IMR-90 (cell line): ENCODE measurements at regions not wholly inside any gene's neighbourhood (a gene's known extent, or its start where the extent isn't known, plus 50 kb on each side); places are given as distances from the start of the nearest gene placed in this dataset.

Experiments used
- ATAC-seq: fragments of 200-7000 bp; cut with Tn5 transposase; 2 replicates; pipeline ENCODE4 v1.9.1; 2020; ENCODE audit warnings: low read depth, mild to moderate bottlenecking, moderate library complexity
- BruUV-seq: library from RNA; stranded (reverse); fragments of 400-500 nt; replicated peaks from 2 replicates; lab custom pipeline; 2021; lab: Mats Ljungman, UMichigan
- CTCF ChIA-PET: fragments of 300-600 bp; formaldehyde crosslinking; extraction: SDS; loops from one replicate; lab custom pipeline; 2021; ENCODE audit warnings: antibody characterized with exemption; lab: Yijun Ruan, JAX
- POLR2A ChIA-PET: fragments of 300-600 bp; sonication (Branson Sonifier 250); formaldehyde crosslinking; loops from one replicate; lab custom pipeline; 2022; ENCODE audit warnings: antibody characterized with exemption; ENCODE audit not compliant: unreplicated experiment; lab: Charles Lee
- DNase-seq: peaks from one replicate; pipeline ENCODE4 v3.0.0; 2013
- H2AFZ ChIP-seq: replicated peaks from 2 replicates; pipeline ENCODE3; 2013; ENCODE audit warnings: low read length, mild to moderate bottlenecking; ENCODE audit not compliant: poor library complexity
- H2AK5ac ChIP-seq: 2 replicates; pipeline ENCODE4 v1.6.1; 2013; ENCODE audit warnings: low read depth, low read length, inconsistent platforms
- H2AK9ac ChIP-seq: replicated peaks from 2 replicates; pipeline ENCODE3; 2013; ENCODE audit warnings: mild to moderate bottlenecking, low read depth, low read length, moderate library complexity; ENCODE audit not compliant: poor library complexity
- H2BK120ac ChIP-seq: 2 replicates; pipeline ENCODE4 v1.6.1; 2013; ENCODE audit warnings: low read depth, low read length, inconsistent platforms
- H2BK15ac ChIP-seq: 3 replicates; pipeline ENCODE4 v1.6.1; 2013; ENCODE audit warnings: low read depth, low read length, inconsistent platforms
- H2BK20ac ChIP-seq: 2 replicates; pipeline ENCODE4 v1.6.1; 2013; ENCODE audit warnings: low read depth, mild to moderate bottlenecking, inconsistent platforms, low read length, moderate library complexity
- H2BK5ac ChIP-seq: 2 replicates; pipeline ENCODE4 v1.6.1; 2013; ENCODE audit warnings: mild to moderate bottlenecking, low read depth, low read length, inconsistent platforms; ENCODE audit not compliant: poor library complexity, severe bottlenecking
- H3K14ac ChIP-seq: replicated peaks from 2 replicates; pipeline ENCODE4 v1.6.1; 2013; ENCODE audit warnings: low read depth, low read length, inconsistent platforms
- H3K18ac ChIP-seq: 2 replicates; pipeline ENCODE4 v1.6.1; 2013; ENCODE audit warnings: low read depth, low read length, control low read depth
- H3K23ac ChIP-seq: 2 replicates; pipeline ENCODE4 v1.6.1; 2013; ENCODE audit warnings: low read depth, low read length, inconsistent platforms
- H3K27ac ChIP-seq: 2 replicates; pipeline ENCODE4 v1.5.1; 2013; ENCODE audit warnings: mild to moderate bottlenecking, control low read depth, low read length; ENCODE audit not compliant: insufficient read depth
- H3K27me3 ChIP-seq: 2 replicates; pipeline ENCODE4 v1.6.1; 2013; ENCODE audit warnings: low read length; ENCODE audit not compliant: control insufficient read depth, insufficient read depth
- H3K36me3 ChIP-seq: 2 replicates; pipeline ENCODE4 v1.6.1; 2013; ENCODE audit warnings: low read length, mixed read lengths; ENCODE audit not compliant: control insufficient read depth, insufficient read depth
- H3K4ac ChIP-seq: 2 replicates; pipeline ENCODE4 v1.6.1; 2013; ENCODE audit warnings: low read depth, low read length, inconsistent platforms
- H3K4me1 ChIP-seq: 2 replicates; pipeline ENCODE4 v1.6.1; 2013; ENCODE audit warnings: low read length, mixed read lengths; ENCODE audit not compliant: control insufficient read depth, insufficient read depth
- H3K4me2 ChIP-seq: 2 replicates; pipeline ENCODE4 v1.6.1; 2013; ENCODE audit warnings: low read depth, mild to moderate bottlenecking, control low read depth, low read length, moderate library complexity
- H3K4me3 ChIP-seq: 2 replicates; pipeline ENCODE4 v1.5.1; 2013; ENCODE audit warnings: low read depth, mild to moderate bottlenecking, control low read depth, low read length, moderate library complexity; ENCODE audit not compliant: insufficient read depth
- H3K56ac ChIP-seq: 2 replicates; pipeline ENCODE4 v1.6.1; 2013; ENCODE audit warnings: low read length, inconsistent platforms; ENCODE audit not compliant: insufficient read depth; ENCODE audit errors: extremely low read depth
- H3K79me1 ChIP-seq, 2 experiments: 2 replicates each; pipeline ENCODE4 v1.6.1; 2013; ENCODE audit warnings: low read length in 2 of 2, inconsistent platforms in 1 of 2, low read depth in 1 of 2
- H3K9ac ChIP-seq: 2 replicates; pipeline ENCODE4 v1.6.1; 2013; ENCODE audit warnings: low read depth, low read length, control low read depth
- H3K9me1 ChIP-seq: 2 replicates; pipeline ENCODE4 v1.6.1; 2013; ENCODE audit warnings: low read length, inconsistent platforms; ENCODE audit not compliant: insufficient read depth
- H3K9me3 ChIP-seq: 2 replicates; pipeline ENCODE4 v1.6.1; 2013; ENCODE audit warnings: low read length; ENCODE audit not compliant: control insufficient read depth, insufficient read depth
- H4K20me1 ChIP-seq: 2 replicates; pipeline ENCODE4 v1.6.1; 2013; ENCODE audit warnings: low read length, inconsistent platforms; ENCODE audit not compliant: insufficient read depth
- H4K5ac ChIP-seq: 2 replicates; pipeline ENCODE4 v1.6.1; 2013; ENCODE audit warnings: mild to moderate bottlenecking, low read depth, low read length, control low read depth
- H4K8ac ChIP-seq, 2 experiments: 2 replicates each; pipeline ENCODE4 v1.6.1; 2013; ENCODE audit warnings: low read depth in 2 of 2, low read length in 2 of 2, control low read depth in 1 of 2, inconsistent platforms in 1 of 2
- H4K91ac ChIP-seq: 2 replicates; pipeline ENCODE4 v1.6.1; 2013; ENCODE audit warnings: low read depth, low read length, inconsistent platforms; ENCODE audit not compliant: insufficient read depth
- BHLHE40 ChIP-seq: fragments of 150-350 bp; IDR thresholded peaks from 2 replicates; pipeline ENCODE4 v1.6.1; 2016; ENCODE audit warnings: mild to moderate bottlenecking, low read depth, low read length
- CEBPB ChIP-seq: IDR thresholded peaks from 2 replicates; pipeline ENCODE4 v1.6.1; 2012; ENCODE audit warnings: low read depth, low read length, improper control_type of control experiment
- CHD1 ChIP-seq: IDR thresholded peaks from 2 replicates; pipeline ENCODE4 v1.6.1; 2012; ENCODE audit warnings: low read depth, low read length, improper control_type of control experiment
- CTCF ChIP-seq: conservative IDR thresholded peaks from 2 replicates; pipeline ENCODE4 v1.5.1; 2012; ENCODE audit warnings: mild to moderate bottlenecking, low read depth, low read length, improper control_type of control experiment
- ELK1 ChIP-seq: fragments of 150-350 bp; IDR thresholded peaks from 2 replicates; pipeline ENCODE4 v1.6.1; 2016; ENCODE audit warnings: low read depth, mild to moderate bottlenecking, low read length, moderate library complexity, borderline replicate concordance
- FOS ChIP-seq: fragments of 150-350 bp; IDR thresholded peaks from 2 replicates; pipeline ENCODE4 v1.6.1; 2016; ENCODE audit warnings: low read depth, low read length
- MAFK ChIP-seq: IDR thresholded peaks from 2 replicates; pipeline ENCODE4 v1.6.1; 2012; ENCODE audit warnings: low read depth, low read length, improper control_type of control experiment
- MAZ ChIP-seq: IDR thresholded peaks from 2 replicates; pipeline ENCODE4 v1.6.1; 2012; ENCODE audit warnings: low read depth, mild to moderate bottlenecking, low read length, improper control_type of control experiment, moderate library complexity, borderline replicate concordance
- MXI1 ChIP-seq: IDR thresholded peaks from 2 replicates; pipeline ENCODE4 v1.6.1; 2012; ENCODE audit warnings: low read depth, mild to moderate bottlenecking, low read length, moderate library complexity, borderline replicate concordance
- NFE2L2 ChIP-seq: fragments of 150-350 bp; IDR thresholded peaks from 2 replicates; pipeline ENCODE4 v1.6.1; 2016; ENCODE audit warnings: low read depth, mild to moderate bottlenecking, low read length
- POLR2A ChIP-seq: IDR thresholded peaks from 2 replicates; pipeline ENCODE4 v1.6.1; 2012; ENCODE audit warnings: mild to moderate bottlenecking, low read depth, low read length
- RAD21 ChIP-seq: IDR thresholded peaks from 2 replicates; pipeline ENCODE4 v1.6.1; 2012; ENCODE audit warnings: low read length, improper control_type of control experiment
- RCOR1 ChIP-seq: IDR thresholded peaks from 2 replicates; pipeline ENCODE4 v1.6.1; 2012; ENCODE audit warnings: mild to moderate bottlenecking, low read length, improper control_type of control experiment; ENCODE audit not compliant: insufficient replicate concordance
- RFX5 ChIP-seq: IDR thresholded peaks from 2 replicates; pipeline ENCODE4 v1.8.0; 2012; ENCODE audit warnings: low read depth, mild to moderate bottlenecking, low read length, moderate library complexity
- SMC3 ChIP-seq: fragments of 150-350 bp; IDR thresholded peaks from 2 replicates; pipeline ENCODE4 v1.6.1; 2016; ENCODE audit warnings: low read depth, mild to moderate bottlenecking, antibody characterized with exemption, low read length, moderate library complexity
- USF2 ChIP-seq: fragments of 150-350 bp; IDR thresholded peaks from 2 replicates; pipeline ENCODE4 v1.6.1; 2017; ENCODE audit warnings: mild to moderate bottlenecking, antibody characterized with exemption, low read length, low read depth
- dilution Hi-C: fragments of 300-500 bp; cut with HindIII; formaldehyde crosslinking; loops from one replicate; pipeline ENCODE4 v1.14.3; 2018; ENCODE audit warnings: low sequenced_read_pairs; ENCODE audit not compliant: unreplicated experiment
- in situ Hi-C: fragments of 300-500 bp; cut with MboI; formaldehyde crosslinking; loops from 3 replicates; pipeline ENCODE4 v1.14.3; 2019; ENCODE audit warnings: low sequenced_read_pairs, inconsistent platforms, mixed read lengths
- intact Hi-C: fragments of 100-400 bp; cut with micrococcal nuclease; formaldehyde crosslinking; loops from 2 replicates; pipeline ENCODE4 v1.10.0; 2022

- no peak for DNase-seq
- Histone ChIP-seq H3K4ac (no peak overlapping the region), H3K9me3 (no peaks in the 10 kb centered on the region), H3K56ac (no peak overlapping the region), H3K9me1 (no peaks in the 10 kb centered on the region), H4K20me1 (no peaks in the 10 kb centered on the region), H3K27me3 (no peaks in the 10 kb centered on the region), H2AFZ (no peak overlapping the region), H2BK15ac (no peak overlapping the region), H4K91ac (no peak overlapping the region), H3K4me3 (no peak overlapping the region), H2BK20ac (no peak overlapping the region), H3K4me1 (no peaks in the 10 kb centered on the region), H2AK9ac (no peak overlapping the region), H3K27ac (no peak overlapping the region), H3K4me2 (no peak overlapping the region), H4K8ac (no peak overlapping the region), H2BK5ac (no peak overlapping the region), H3K18ac (no peak overlapping the region), H3K14ac (no peak overlapping the region), H4K5ac (no peak overlapping the region), H2AK5ac (no peak overlapping the region), H3K79me1 (no peaks in the 10 kb centered on the region), H3K9ac (no peak overlapping the region), H2BK120ac (no peak overlapping the region), H3K23ac (no peak overlapping the region), H3K36me3 (no peaks in the 10 kb centered on the region)
- dilution Hi-C loops: no loop called here
- in situ Hi-C loops: no loop called here
- no peak for TF ChIP-seq CHD1
- TF ChIP-seq CTCF: no peak
- TF ChIP-seq ELK1: no peak
- no peak for TF ChIP-seq CEBPB
- TF ChIP-seq RCOR1: no peak
- TF ChIP-seq MAFK: no peak
- no peak for TF ChIP-seq POLR2A
- no peak for TF ChIP-seq USF2
- TF ChIP-seq FOS: no peak
- TF ChIP-seq NFE2L2: no peak
- no peak for TF ChIP-seq RFX5
- no peak for TF ChIP-seq SMC3
- no peak for TF ChIP-seq RAD21
- TF ChIP-seq BHLHE40: no peak
- TF ChIP-seq MAZ: no peak
- no peak for TF ChIP-seq MXI1
- intact Hi-C loops: no loop called here
- ATAC-seq: no peak
- ChIA-PET CTCF (interaction anchor here (0.7 kb wide), 1 partner anchor 40 kb away, joined by 3 read pairs; no protein-coding TSS in a partner anchor), POLR2A (no interaction called here)
- no TSS peak for BruUV-seq
These were observed 320.8 kb upstream of the RASGEF1B start for GRCh38 chr4:81792521-81792920.
